Ramos (cell line): ENCODE measurements at regions not wholly inside any gene's neighbourhood (a gene's known extent, or its start where the extent isn't known, plus 50 kb on each side); places are given as distances from the start of the nearest gene placed in this dataset.
"Not testable (repeated sequence)": the region's sequence is repeated elsewhere in the genome, so short reads cannot be mapped to it uniquely, and the experiment has no call there.

Experiments used
- in situ Hi-C: fragments of 300-500 bp; cut with MboI; formaldehyde crosslinking; loops from one replicate; pipeline ENCODE4 v1.14.3; 2022; ENCODE audit warnings: low sequenced_read_pairs; ENCODE audit not compliant: unreplicated experiment

- in situ Hi-C loops, result no loop called here
Observed at GRCh38 chr5:143547342-143547741, 143.9 kb upstream of the NR3C1 start.

- in situ Hi-C loops, result no loop called here
Observed at GRCh38 chr5:143546394-143546793, 142.9 kb upstream of the NR3C1 start.

GRCh38 chr5:143544606-143545005 is 141.1 kb upstream of the NR3C1 start:
- in situ Hi-C loops, result no loop called here

- in situ Hi-C loops, result no loop called here
Observed at GRCh38 chr5:143543358-143544255, 140.1 kb upstream of the NR3C1 start.

- in situ Hi-C loops, result no loop called here
Observed at GRCh38 chr5:143542798-143543144, 139.3 kb upstream of the NR3C1 start.

GRCh38 chr5:143541943-143542797 is 138.7 kb upstream of the NR3C1 start:
- in situ Hi-C loops, result no loop called here

- in situ Hi-C loops, result no loop called here
Observed at GRCh38 chr5:143539742-143540141, 136.3 kb upstream of the NR3C1 start.

- in situ Hi-C loops, result no loop called here
Observed at GRCh38 chr5:143537056-143537455, 133.6 kb upstream of the NR3C1 start.

GRCh38 chr5:143536364-143536763 is 132.9 kb upstream of the NR3C1 start:
- in situ Hi-C loops, result no loop called here

GRCh38 chr5:143534761-143535154 is 131.3 kb upstream of the NR3C1 start:
- in situ Hi-C loops, result no loop called here

GRCh38 chr5:143533978-143534760 is 130.7 kb upstream of the NR3C1 start:
- in situ Hi-C loops, result no loop called here

- in situ Hi-C loops, result no loop called here
Observed at GRCh38 chr5:143533475-143533874, 130.0 kb upstream of the NR3C1 start.

- in situ Hi-C loops, result no loop called here
Observed at GRCh38 chr5:143527808-143528207, 124.3 kb upstream of the NR3C1 start.

- in situ Hi-C loops, result no loop called here
Observed at GRCh38 chr5:143525176-143525575, 121.7 kb upstream of the NR3C1 start.

- in situ Hi-C loops, result no loop called here
Observed at GRCh38 chr5:143524338-143524945, 121.0 kb upstream of the NR3C1 start.

- in situ Hi-C loops, result no loop called here
Observed at GRCh38 chr5:143521846-143522400, 118.4 kb upstream of the NR3C1 start.

GRCh38 chr5:143521141-143521540 is 117.7 kb upstream of the NR3C1 start:
- in situ Hi-C loops, result no loop called here

- in situ Hi-C loops, result not testable (repeated sequence)
Observed at GRCh38 chr5:143519215-143519614, 115.7 kb upstream of the NR3C1 start.

GRCh38 chr5:143517824-143518223 is 114.3 kb upstream of the NR3C1 start:
- in situ Hi-C loops, result not testable (repeated sequence)

- in situ Hi-C loops, result no loop called here
Observed at GRCh38 chr5:143516249-143516648, 112.8 kb upstream of the NR3C1 start.
